ENCODE measurements at regions not wholly inside any gene's neighbourhood (a gene's known extent, or its start where the extent isn't known, plus 50 kb on each side); places are given as distances from the start of the nearest gene placed in this dataset.

- FAIRE-seq (no peak), DNase-seq (ENCODE audit: low read depth in 1 of 2, low spot score in 1 of 2) (no peak), ATAC-seq (no peak)
These were observed 64.5 kb upstream of the PODXL start for GRCh38 chr7:131620673-131621609.

More at GRCh38 chr7:131620673-131621609, 64.5 kb upstream of the PODXL start:
- 73% methylated on average over 8 of the region's 8 CpGs for WGBS (ENCODE audit: missing lambda C conversion rate)
- Histone ChIP-seq H3K27ac (peak overlapping the region in 1 of 2 experiments; percentile 48; a peak in 2 of 6 replicates), H3K4me2 (no peak overlapping the region), H3K4me1 (peaks cover 17% of the 10 kb centered on the region), H3K9me3 (no peaks in the 10 kb centered on the region), H3K4me3 (no peak overlapping the region)
- POLR2A ChIA-PET, result no interaction called here
- TF ChIP-seq HMGXB4 (CRISPR knock-in tag; IDR thresholded peaks at IDR 0.05; ENCODE audit: borderline replicate concordance) (no peak), POLR2A (IDR thresholded peaks at IDR 0.05; ENCODE audit: low read length) (no peak), REST (IDR thresholded peaks at IDR 0.05) (no peak), PHF8 (IDR thresholded peaks at IDR 0.05; ENCODE audit: borderline replicate concordance, low read depth) (no peak), MYC (IDR thresholded peaks at IDR 0.05; ENCODE audit: borderline replicate concordance, low read length) (no peak), NPAS2 (CRISPR knock-in tag; IDR thresholded peaks at IDR 0.05; ENCODE audit: borderline replicate concordance) (no peak), ZSCAN20 (CRISPR knock-in tag; IDR thresholded peaks at IDR 0.05) (no peak), RNF2 (IDR thresholded peaks at IDR 0.05; ENCODE audit: borderline replicate concordance, low read depth) (no peak), BCL3 (IDR thresholded peaks at IDR 0.05) (no peak), FOXS1 (CRISPR knock-in tag; IDR thresholded peaks at IDR 0.05) (no peak), ELK1 (IDR thresholded peaks at IDR 0.05; ENCODE audit: low read depth, low read length) (no peak)
- CTCF ChIA-PET, result interaction anchor here (0.6 to 1.0 kb wide), 4 partner anchors 23 to 148 kb away, joined by 3 to 5 read pairs (median 3); no protein-coding TSS in a partner anchor

Measured in A549 (cell line).